SW 1271 (cell line): ENCODE measurements at regions not wholly inside any gene's neighbourhood (a gene's known extent, or its start where the extent isn't known, plus 50 kb on each side); places are given as distances from the start of the nearest gene placed in this dataset.

Experiments used
- DNase-seq, 2 experiments: peaks; one replicate each; lab custom pipeline; 2025; lab: John Stamatoyannopoulos, UW

GRCh38 chr3:150022381-150023238 lies 51.9 kb upstream of the PFN2 start:
- DNase-seq = no peak

- no peak for DNase-seq
Measured at GRCh38 chr3:150020527-150020926, 49.8 kb upstream of the PFN2 start.
